Non-pigmented ciliary epithelial cell (primary cell): ENCODE measurements at regions not wholly inside any gene's neighbourhood (a gene's known extent, or its start where the extent isn't known, plus 50 kb on each side); places are given as distances from the start of the nearest gene placed in this dataset.

ENCODE experiments used
- DNase-seq: peaks from one replicate; pipeline ENCODE4 v3.0.0-alpha.2; 2010; ENCODE audit warnings: low read depth

DNA sequence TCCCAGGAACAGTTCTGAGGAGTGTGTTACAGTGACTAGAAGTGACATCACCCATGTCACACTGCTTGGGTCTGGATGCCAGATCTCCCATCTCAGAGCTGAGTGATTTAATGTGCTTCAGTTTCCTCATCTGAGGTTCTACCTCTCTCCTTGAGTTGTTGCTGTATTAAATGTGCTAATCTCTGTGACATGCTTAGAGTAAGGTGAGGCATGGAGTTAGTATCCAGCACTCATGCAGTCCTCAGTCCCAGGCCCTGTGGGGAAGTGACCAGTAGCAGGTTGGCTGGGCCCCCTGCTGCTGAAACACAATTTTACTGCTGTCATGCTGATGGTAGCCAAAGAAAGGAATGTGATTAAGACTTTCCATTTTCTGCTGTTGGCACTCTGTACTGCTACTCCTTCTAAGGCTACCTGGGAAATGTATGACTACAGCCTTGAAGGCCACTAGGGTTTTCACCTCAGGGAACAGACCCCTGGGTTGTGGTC lies 639.6 kb downstream of the MID1IP1 start:
- DNase-seq = no peak

DNA sequence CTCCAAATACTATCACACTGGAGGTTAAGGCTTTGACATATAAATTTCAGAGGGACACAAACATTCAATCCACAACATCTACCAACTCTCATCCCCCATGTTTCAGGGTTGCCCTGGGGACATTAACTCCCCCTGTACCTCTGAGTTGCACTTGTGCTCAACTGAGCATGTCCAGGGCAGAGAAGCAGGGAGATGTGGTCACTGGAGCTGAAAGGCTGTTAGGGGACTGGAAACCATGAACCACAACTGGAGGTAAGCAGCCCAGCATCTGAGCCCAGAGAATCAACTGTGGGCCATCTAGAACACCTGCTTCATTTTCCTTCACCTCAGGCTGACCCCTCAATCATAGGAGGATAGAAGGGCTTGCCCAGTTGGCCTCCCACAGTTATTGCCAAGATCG lies 641.1 kb downstream of the MID1IP1 start:
- DNase-seq = no peak

GRCh38 chrX:39443240-39443639 lies 642.0 kb downstream of the MID1IP1 start:
- no peak for DNase-seq

DNA sequence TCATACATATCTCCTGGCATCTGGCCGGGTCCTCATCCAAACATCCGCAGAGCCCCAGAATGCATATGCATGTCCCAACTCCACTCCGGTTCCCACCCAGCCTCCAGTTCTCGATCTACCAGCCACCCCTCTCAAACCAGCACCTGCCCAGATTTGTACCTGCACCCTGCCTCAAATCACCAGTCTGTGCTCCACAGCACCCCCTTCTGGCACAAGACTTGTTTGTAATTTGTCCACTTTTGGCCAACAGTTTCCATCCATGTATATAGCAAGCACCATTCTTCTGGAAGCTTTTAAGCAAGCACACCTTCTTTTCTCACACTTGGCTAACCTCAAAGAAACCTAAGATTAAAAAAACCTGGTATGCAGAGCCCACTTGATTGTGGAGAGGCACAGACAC lies 644.1 kb downstream of the MID1IP1 start:
- no peak for DNase-seq

- no peak for DNase-seq
Observed at GRCh38 chrX:39449352-39449751, 648.1 kb downstream of the MID1IP1 start.

DNA sequence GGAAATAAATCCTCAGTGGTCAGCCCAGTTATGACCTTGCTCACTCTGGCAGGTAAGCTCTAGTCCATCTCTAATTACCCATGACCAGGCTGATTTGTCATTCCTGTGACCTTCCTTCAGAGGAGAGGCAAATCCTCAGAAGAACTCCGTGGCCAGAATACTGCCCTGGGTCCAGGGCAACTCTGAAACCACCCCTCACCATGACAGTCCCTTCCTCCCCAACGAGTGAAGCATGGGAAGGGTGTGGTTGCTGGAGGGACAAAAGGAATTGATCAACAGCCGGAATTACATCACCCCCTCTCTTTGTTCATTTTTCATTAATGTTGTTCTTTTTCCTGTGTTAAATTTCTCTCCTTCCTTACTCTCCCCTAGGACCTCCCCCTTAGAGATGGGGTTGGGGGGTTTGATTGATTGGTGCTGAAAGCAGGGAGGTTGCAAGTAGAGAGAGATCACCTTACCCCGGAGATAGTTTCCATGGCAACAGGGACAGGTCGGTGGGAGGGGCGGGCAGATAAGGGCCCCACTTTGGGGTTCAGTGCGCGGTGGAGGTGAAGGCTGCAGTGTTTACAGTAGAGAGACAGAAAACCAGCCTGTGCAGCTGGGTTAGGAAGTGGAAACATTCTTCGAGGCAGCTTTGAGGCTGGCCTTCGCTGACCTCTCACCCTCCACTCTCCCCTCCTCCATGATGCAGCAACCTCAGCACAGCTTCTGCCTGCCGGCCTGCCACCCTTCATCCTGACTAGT lies 647.4 kb downstream of the BCOR start:
- no peak for DNase-seq

GRCh38 chrX:39451046-39451445 lies 646.7 kb downstream of the BCOR start:
- DNase-seq = no peak

DNA sequence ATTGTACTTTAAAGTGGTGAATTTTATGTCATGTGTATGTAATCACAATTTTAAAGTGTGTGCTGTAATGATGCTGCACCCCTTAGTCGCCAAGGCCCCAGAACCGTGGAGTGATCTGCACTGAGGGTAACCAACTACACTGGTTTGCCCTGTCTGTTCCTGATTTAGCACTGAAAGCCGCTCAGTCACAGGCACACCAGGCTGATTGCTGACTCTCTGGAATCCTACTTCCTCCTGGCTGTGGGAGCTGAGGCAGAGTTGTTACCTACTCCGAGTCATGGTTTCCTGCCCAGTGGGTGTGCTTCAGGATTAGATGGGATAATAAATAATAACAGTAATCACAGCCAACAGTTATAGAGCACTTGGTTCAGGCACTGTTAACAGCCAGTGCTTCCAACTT lies 645.4 kb downstream of the BCOR start:
- DNase-seq = no peak

DNA sequence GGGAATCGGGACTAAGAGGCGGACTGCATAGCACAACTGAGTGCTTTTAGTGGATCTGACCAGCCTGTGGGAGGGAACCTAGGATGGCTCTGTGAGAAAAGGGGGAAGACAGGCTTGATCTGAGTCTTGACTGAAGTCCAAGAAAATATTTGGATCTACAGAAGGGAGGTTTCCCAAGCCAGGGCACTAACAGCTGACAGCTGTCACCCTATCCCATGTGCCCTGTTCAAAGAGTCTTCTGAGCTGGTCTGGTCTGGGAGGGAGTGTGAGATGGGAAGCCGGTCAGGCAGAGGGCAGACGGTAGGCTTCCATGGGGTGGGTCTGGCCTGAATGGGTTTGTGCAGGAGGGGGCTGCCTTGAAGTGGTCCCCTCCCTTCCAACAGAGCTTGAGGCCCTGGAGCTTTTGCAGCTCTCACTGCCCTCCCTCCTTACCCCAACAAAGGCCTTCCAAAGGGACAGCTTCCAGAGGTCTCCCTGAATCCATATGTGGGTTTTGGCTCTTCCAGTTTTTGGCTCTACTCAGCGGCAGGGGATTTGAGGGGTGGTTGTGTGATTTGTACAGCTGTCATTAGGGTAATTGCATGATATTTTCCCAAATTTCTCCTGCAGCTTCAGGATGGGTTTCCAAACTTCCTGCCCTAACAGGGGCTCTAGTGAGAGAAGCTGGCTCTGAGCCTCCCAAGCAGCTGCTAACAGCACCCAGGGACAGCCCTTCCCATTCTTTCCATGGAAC lies 643.7 kb downstream of the BCOR start:
- DNase-seq = no peak

DNA sequence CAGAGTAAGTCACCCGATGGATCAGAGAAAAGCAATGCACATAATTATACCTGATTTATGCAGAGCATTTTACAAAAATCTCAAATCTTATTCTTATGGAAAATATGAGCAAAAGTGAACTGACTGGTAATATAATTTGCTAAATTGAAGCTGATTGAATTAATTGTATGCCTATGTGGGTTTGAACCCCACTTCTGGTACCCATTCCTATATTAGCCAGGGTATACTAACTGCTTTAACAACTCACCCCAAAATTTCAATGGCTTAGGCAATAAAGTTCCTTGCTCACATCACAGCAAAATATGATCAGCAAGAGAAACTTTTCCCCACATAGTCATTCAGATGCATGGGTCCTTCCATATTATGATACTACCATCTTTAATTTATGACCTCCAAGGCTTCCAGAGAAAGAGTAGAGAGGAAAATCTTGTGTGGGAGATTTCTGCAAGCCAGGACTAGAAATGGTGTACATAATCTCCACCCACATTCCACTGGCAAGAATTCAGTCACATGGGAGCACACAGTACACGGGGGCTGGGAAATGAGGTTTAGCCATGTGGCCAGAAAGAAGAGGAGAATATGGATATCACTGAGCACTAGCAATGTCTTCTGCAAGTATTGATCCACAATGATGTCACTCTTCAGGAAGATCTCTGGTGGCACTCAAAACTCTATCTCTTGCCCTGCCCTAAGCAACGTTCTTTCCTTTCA lies 640.7 kb downstream of the BCOR start:
- DNase-seq = no peak

DNA sequence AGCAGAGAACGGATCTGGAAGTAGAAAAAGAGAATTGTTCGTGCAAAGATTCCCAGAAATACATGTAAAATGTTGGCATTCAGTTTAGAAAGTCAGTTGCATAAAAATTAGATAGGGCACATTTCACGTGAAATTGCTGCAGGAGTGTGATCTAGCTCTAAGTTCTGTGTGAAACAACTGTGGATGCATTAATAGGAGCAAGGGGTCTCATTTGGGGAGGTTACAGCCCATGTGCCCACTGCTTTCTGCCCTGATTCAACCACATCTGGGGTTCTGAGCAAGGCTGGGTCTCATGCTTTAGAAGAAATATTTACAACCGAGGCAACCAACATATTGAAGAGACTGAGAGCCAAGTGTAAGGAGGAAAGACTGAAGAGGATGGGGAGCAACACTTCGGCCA lies 639.0 kb downstream of the BCOR start:
- DNase-seq = no peak

- DNase-seq = no peak
Observed at GRCh38 chrX:39459204-39459603, 638.6 kb downstream of the BCOR start.

DNA sequence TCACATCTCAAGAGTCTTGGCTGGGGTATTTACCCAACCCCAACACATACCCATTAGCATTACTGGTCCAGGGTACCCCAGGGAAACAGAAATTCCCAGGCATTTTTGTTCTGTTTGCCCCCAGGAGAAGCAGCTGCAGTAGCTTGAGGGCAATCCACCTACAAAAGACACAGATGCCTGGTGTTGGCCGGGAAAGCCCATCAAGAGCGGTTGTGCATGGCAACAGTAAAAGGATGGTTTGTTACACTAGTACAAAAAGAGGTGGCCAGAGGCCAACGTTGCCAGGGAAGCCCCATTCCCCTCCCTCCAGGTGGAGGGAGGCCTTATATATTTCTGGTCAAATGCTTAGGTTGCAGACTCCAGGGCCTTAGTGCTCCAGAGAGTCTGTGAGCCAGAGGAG lies 637.8 kb downstream of the BCOR start:
- no peak for DNase-seq

- no peak for DNase-seq
Observed at GRCh38 chrX:39460499-39460898, 637.3 kb downstream of the BCOR start.

- no peak for DNase-seq
Observed at GRCh38 chrX:39462835-39463234, 634.9 kb downstream of the BCOR start.

GRCh38 chrX:39464253-39464652 lies 633.5 kb downstream of the BCOR start:
- no peak for DNase-seq

DNA sequence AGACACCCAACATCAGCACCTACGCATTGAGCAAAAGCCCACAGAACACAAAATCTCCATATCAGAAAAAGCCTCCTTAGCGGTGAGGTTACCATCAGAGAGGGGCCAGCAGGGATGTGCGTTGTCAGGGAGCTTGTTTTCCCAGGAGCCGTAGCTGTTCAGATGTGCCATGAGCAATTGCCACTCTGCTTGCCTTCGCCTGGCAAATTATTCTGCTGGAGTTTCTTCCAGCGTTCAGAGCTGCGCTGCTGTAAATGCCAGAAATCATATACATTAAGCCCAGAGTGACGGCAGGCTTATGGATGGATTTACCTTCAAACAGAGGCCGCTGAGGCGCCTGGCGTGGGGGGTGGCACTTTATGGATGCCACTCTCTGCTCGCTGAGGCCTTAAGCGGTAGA lies 632.3 kb downstream of the BCOR start:
- no peak for DNase-seq

DNA sequence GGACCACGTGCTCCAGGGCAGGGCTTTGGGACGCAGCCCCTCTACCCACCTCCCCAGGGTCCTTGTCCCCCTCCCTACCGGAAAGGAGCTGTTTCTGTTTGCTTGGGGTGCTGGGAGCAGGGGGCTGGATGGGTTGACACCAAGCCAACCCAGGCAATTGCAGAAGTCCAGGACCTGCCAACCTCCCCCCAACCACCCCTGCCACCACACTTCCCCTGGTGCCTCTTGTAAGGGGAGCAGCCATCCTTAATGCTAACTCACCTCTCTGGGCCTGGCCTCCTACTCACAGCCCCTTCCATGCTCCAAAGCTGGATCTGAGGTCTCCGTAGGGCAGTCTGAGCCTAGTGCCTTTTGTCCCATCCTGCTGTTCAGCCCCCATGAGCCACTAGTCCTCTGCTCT lies 631.9 kb downstream of the BCOR start:
- DNase-seq = no peak

- no peak for DNase-seq
Observed at GRCh38 chrX:39469126-39469525, 628.6 kb downstream of the BCOR start.

GRCh38 chrX:39470588-39471407 lies 627.0 kb downstream of the BCOR start:
- no peak for DNase-seq

- no peak for DNase-seq
Observed at GRCh38 chrX:39472161-39472560, 625.6 kb downstream of the BCOR start.

GRCh38 chrX:39473812-39474211 lies 623.9 kb downstream of the BCOR start:
- DNase-seq = no peak
